ENCODE measurements at regions not wholly inside any gene's neighbourhood (a gene's known extent, or its start where the extent isn't known, plus 50 kb on each side); places are given as distances from the start of the nearest gene placed in this dataset.

DNA sequence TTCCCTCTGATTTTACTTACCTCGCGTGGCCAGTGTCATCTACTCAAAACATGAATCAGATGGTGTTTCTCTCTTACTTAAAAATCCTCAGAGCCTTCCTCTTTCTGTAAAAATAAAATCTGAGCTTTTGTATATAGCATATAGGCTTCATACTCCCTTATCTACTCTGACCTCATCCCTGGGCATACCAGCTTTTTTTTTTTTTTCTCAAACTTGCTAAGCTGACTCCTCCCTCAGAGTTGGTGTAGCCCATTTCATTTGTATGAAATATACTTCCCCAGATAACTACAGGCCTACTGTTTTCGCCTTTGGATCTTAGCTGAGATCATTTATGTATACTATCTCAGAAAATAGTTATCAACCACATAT lies 648.9 kb upstream of the ALCAM start:
- H2BK12ac ChIP-seq (ENCODE audit: low read length): no peak overlapping the region
- H3K14ac ChIP-seq (ENCODE audit: low read length): no peak overlapping the region
- no peak overlapping the region for H3K18ac ChIP-seq (ENCODE audit: low read length)
- no peak overlapping the region for H2AFZ ChIP-seq (ENCODE audit: low read length)
- no peak overlapping the region for H2BK5ac ChIP-seq (ENCODE audit: low read length)
- WGBS, 2 donors (ENCODE audit: extremely low coverage in 2 of 2, insufficient read length in 2 of 2, insufficient replicate concordance in 1 of 2): no CpG with 5 or more reads among the region's 3 CpGs
- no peak overlapping the region for H3K4me2 ChIP-seq (ENCODE audit: insufficient read depth, low read length, poor library complexity, severe bottlenecking)
- no peak overlapping the region for H3K9ac ChIP-seq (ENCODE audit: low read depth, low read length, poor library complexity)
- DNase-seq (ENCODE audit: low spot score): no peak
- H3K27me3 ChIP-seq (ENCODE audit: control insufficient read depth in 3 of 3, insufficient read depth in 3 of 3, low read depth in 1 of 3, low read length in 3 of 3): no peaks in the 10 kb centered on the region
- no peak overlapping the region for H4K91ac ChIP-seq (ENCODE audit: low read depth, low read length, poor library complexity)
- no peak overlapping the region for H3K27ac ChIP-seq (replicated peaks; ENCODE audit: low read length)
- no peaks in the 10 kb centered on the region for H3K9me3 ChIP-seq (replicated peaks in 1 of 2; ENCODE audit: control insufficient read depth in 2 of 2, insufficient read depth in 1 of 2, low read depth in 1 of 2, low read length in 2 of 2)
- no peak overlapping the region for H3K4me3 ChIP-seq (ENCODE audit: low read length in 2 of 2)
- no peaks in the 10 kb centered on the region for H3K79me1 ChIP-seq (ENCODE audit: low read depth, low read length)
- no peak overlapping the region for H4K8ac ChIP-seq (ENCODE audit: low read depth, low read length)
- H2BK15ac ChIP-seq (ENCODE audit: low read length): no peak overlapping the region
- H3K23ac ChIP-seq (ENCODE audit: low read depth, low read length, poor library complexity): no peak overlapping the region
- H2BK120ac ChIP-seq (ENCODE audit: low read depth, low read length): no peak overlapping the region
- H3K36me3 ChIP-seq (replicated peaks in 1 of 2; ENCODE audit: control insufficient read depth in 2 of 2, insufficient read depth in 2 of 2, low read length in 2 of 2): no peaks in the 10 kb centered on the region
- no peaks in the 10 kb centered on the region for H3K4me1 ChIP-seq (ENCODE audit: control insufficient read depth in 2 of 2, insufficient read depth in 1 of 2, low read depth in 1 of 2, low read length in 2 of 2)
- no peak overlapping the region for H3K4ac ChIP-seq (ENCODE audit: low read length)
- H2AK5ac ChIP-seq (ENCODE audit: low read depth, low read length): no peak overlapping the region

DNA sequence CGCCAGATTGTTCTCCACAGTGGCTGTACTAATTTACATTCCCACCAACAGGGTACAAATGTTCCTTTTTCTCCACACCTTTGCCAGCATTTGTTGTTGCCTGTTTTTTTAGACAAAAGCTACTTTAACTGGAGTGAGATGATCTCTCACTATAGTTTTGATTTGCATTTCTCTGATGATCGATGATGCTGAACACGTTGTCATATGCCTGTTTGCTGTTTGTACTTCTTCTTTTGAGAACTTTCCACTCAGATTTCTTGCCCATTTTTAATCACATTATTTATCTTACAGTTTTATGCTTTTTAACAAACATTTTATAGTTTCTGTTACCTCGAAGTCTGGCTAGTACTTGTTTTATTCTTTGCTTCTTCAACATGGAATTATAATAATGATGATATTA lies 643.7 kb upstream of the ALCAM start:
- H4K8ac ChIP-seq (ENCODE audit: low read depth, low read length): no peak overlapping the region
- DNase-seq (ENCODE audit: low spot score): no peak
- H3K9me3 ChIP-seq (replicated peaks in 1 of 2; ENCODE audit: control insufficient read depth in 2 of 2, insufficient read depth in 1 of 2, low read depth in 1 of 2, low read length in 2 of 2): no peaks in the 10 kb centered on the region
- H2BK15ac ChIP-seq (ENCODE audit: low read length): no peak overlapping the region
- no peaks in the 10 kb centered on the region for H3K79me1 ChIP-seq (ENCODE audit: low read depth, low read length)
- no peak overlapping the region for H3K9ac ChIP-seq (ENCODE audit: low read depth, low read length, poor library complexity)
- no peak overlapping the region for H2BK120ac ChIP-seq (ENCODE audit: low read depth, low read length)
- no peak overlapping the region for H3K23ac ChIP-seq (ENCODE audit: low read depth, low read length, poor library complexity)
- H3K4me1 ChIP-seq (ENCODE audit: control insufficient read depth in 2 of 2, insufficient read depth in 1 of 2, low read depth in 1 of 2, low read length in 2 of 2): no peaks in the 10 kb centered on the region
- H3K27ac ChIP-seq (replicated peaks; ENCODE audit: low read length): no peak overlapping the region
- no peak overlapping the region for H3K14ac ChIP-seq (ENCODE audit: low read length)
- no peak overlapping the region for H3K4ac ChIP-seq (ENCODE audit: low read length)
- H3K27me3 ChIP-seq (ENCODE audit: control insufficient read depth in 3 of 3, insufficient read depth in 3 of 3, low read depth in 1 of 3, low read length in 3 of 3): no peaks in the 10 kb centered on the region
- no peak overlapping the region for H2AK5ac ChIP-seq (ENCODE audit: low read depth, low read length)
- H3K4me2 ChIP-seq (ENCODE audit: insufficient read depth, low read length, poor library complexity, severe bottlenecking): no peak overlapping the region
- H3K36me3 ChIP-seq (replicated peaks in 1 of 2; ENCODE audit: control insufficient read depth in 2 of 2, insufficient read depth in 2 of 2, low read length in 2 of 2): no peaks in the 10 kb centered on the region
- no peak overlapping the region for H2BK12ac ChIP-seq (ENCODE audit: low read length)
- H3K4me3 ChIP-seq (ENCODE audit: low read length in 2 of 2): no peak overlapping the region
- no peak overlapping the region for H2BK5ac ChIP-seq (ENCODE audit: low read length)
- no peak overlapping the region for H3K18ac ChIP-seq (ENCODE audit: low read length)
- no peak overlapping the region for H2AFZ ChIP-seq (ENCODE audit: low read length)
- H4K91ac ChIP-seq (ENCODE audit: low read depth, low read length, poor library complexity): no peak overlapping the region
- WGBS, 2 donors (ENCODE audit: extremely low coverage in 2 of 2, insufficient read length in 2 of 2, insufficient replicate concordance in 1 of 2): no CpG with 5 or more reads among the region's 4 CpGs

DNA sequence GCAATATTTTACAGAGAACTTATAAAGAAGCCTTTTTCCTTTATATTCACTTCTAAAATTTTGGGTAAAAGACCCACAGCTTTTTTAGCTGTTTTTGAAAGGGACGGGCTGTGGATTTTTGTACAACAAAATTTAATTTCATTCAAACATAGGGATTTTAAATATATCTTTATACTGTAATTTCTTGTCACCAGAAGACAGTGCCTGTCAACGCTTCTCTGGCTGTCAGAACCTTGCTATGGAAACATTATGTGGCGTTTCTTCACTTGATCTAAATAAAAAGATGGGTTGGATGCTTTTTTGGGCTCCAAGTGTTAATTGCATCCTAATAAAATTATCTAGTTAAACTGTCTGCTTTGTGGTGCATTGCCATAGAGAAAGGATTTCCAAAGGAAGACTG lies 635.6 kb upstream of the ALCAM start:
- H3K4me3 ChIP-seq (ENCODE audit: low read length in 2 of 2): no peak overlapping the region
- H2BK5ac ChIP-seq (ENCODE audit: low read length): no peak overlapping the region
- H2AK5ac ChIP-seq (ENCODE audit: low read depth, low read length): no peak overlapping the region
- H2BK15ac ChIP-seq (ENCODE audit: low read length): no peak overlapping the region
- no peak overlapping the region for H3K9ac ChIP-seq (ENCODE audit: low read depth, low read length, poor library complexity)
- H3K27ac ChIP-seq (replicated peaks; ENCODE audit: low read length): no peak overlapping the region
- no peaks in the 10 kb centered on the region for H3K4me1 ChIP-seq (ENCODE audit: control insufficient read depth in 2 of 2, insufficient read depth in 1 of 2, low read depth in 1 of 2, low read length in 2 of 2)
- H2BK12ac ChIP-seq (ENCODE audit: low read length): no peak overlapping the region
- H4K8ac ChIP-seq (ENCODE audit: low read depth, low read length): no peak overlapping the region
- H3K4me2 ChIP-seq (ENCODE audit: insufficient read depth, low read length, poor library complexity, severe bottlenecking): no peak overlapping the region
- H4K91ac ChIP-seq (ENCODE audit: low read depth, low read length, poor library complexity): no peak overlapping the region
- H3K9me3 ChIP-seq (replicated peaks in 1 of 2; ENCODE audit: control insufficient read depth in 2 of 2, insufficient read depth in 1 of 2, low read depth in 1 of 2, low read length in 2 of 2): no peaks in the 10 kb centered on the region
- no peak overlapping the region for H2AFZ ChIP-seq (ENCODE audit: low read length)
- H3K27me3 ChIP-seq (ENCODE audit: control insufficient read depth in 3 of 3, insufficient read depth in 3 of 3, low read depth in 1 of 3, low read length in 3 of 3): no peaks in the 10 kb centered on the region
- no CpG with 5 or more reads among the region's 3 CpGs for WGBS, 2 donors (ENCODE audit: extremely low coverage in 2 of 2, insufficient read length in 2 of 2, insufficient replicate concordance in 1 of 2)
- no peak overlapping the region for H3K23ac ChIP-seq (ENCODE audit: low read depth, low read length, poor library complexity)
- H3K4ac ChIP-seq (ENCODE audit: low read length): no peak overlapping the region
- H2BK120ac ChIP-seq (ENCODE audit: low read depth, low read length): no peak overlapping the region
- no peak overlapping the region for H3K14ac ChIP-seq (ENCODE audit: low read length)
- H3K36me3 ChIP-seq (replicated peaks in 1 of 2; ENCODE audit: control insufficient read depth in 2 of 2, insufficient read depth in 2 of 2, low read length in 2 of 2): no peaks in the 10 kb centered on the region
- no peak overlapping the region for H3K18ac ChIP-seq (ENCODE audit: low read length)
- H3K79me1 ChIP-seq (ENCODE audit: low read depth, low read length): no peaks in the 10 kb centered on the region
- no peak for DNase-seq (ENCODE audit: low spot score)

DNA sequence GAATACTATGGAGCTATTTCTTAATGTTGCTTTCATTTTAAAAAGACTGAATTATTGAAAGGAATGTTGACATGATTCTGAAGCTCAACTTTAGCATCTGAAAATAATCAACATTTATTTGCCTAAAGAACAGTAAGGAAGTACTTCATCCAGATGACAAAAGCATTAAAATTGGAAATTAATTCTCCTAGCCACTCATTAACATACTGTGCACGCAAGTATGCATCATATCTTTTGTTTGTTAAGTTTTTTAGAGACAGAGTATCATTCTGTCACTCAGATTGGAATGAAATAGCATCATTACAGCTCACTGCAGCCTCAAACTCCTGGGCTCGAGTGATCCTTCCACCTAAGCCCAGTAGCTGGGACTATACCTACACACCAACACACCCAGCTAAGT lies 632.1 kb upstream of the ALCAM start:
- Histone ChIP-seq H2AFZ (ENCODE audit: low read length) (peak overlapping the region; percentile 15), H3K27ac (replicated peaks; ENCODE audit: low read length) (no peak overlapping the region), H3K79me1 (ENCODE audit: low read depth, low read length) (no peaks in the 10 kb centered on the region), H3K9ac (ENCODE audit: low read depth, low read length, poor library complexity) (no peak overlapping the region), H4K91ac (ENCODE audit: low read depth, low read length, poor library complexity) (no peak overlapping the region), H3K23ac (ENCODE audit: low read depth, low read length, poor library complexity) (no peak overlapping the region), H2BK5ac (ENCODE audit: low read length) (no peak overlapping the region), H3K4me3 (ENCODE audit: low read length in 2 of 2) (no peak overlapping the region), H3K36me3 (replicated peaks in 1 of 2; ENCODE audit: control insufficient read depth in 2 of 2, insufficient read depth in 2 of 2, low read length in 2 of 2) (no peaks in the 10 kb centered on the region), H3K18ac (ENCODE audit: low read length) (no peak overlapping the region), H2AK5ac (ENCODE audit: low read depth, low read length) (no peak overlapping the region), H3K9me3 (replicated peaks in 1 of 2; ENCODE audit: control insufficient read depth in 2 of 2, insufficient read depth in 1 of 2, low read depth in 1 of 2, low read length in 2 of 2) (no peaks in the 10 kb centered on the region), H3K4me1 (ENCODE audit: control insufficient read depth in 2 of 2, insufficient read depth in 1 of 2, low read depth in 1 of 2, low read length in 2 of 2) (no peaks in the 10 kb centered on the region), H2BK120ac (ENCODE audit: low read depth, low read length) (no peak overlapping the region), H3K27me3 (ENCODE audit: control insufficient read depth in 3 of 3, insufficient read depth in 3 of 3, low read depth in 1 of 3, low read length in 3 of 3) (no peaks in the 10 kb centered on the region), H3K4me2 (ENCODE audit: insufficient read depth, low read length, poor library complexity, severe bottlenecking) (no peak overlapping the region), H3K4ac (ENCODE audit: low read length) (no peak overlapping the region), H4K8ac (ENCODE audit: low read depth, low read length) (no peak overlapping the region), H3K14ac (ENCODE audit: low read length) (no peak overlapping the region), H2BK15ac (ENCODE audit: low read length) (no peak overlapping the region), H2BK12ac (ENCODE audit: low read length) (no peak overlapping the region)
- DNase-seq (ENCODE audit: low spot score): no peak
- WGBS, 2 donors (ENCODE audit: extremely low coverage in 2 of 2, insufficient read length in 2 of 2, insufficient replicate concordance in 1 of 2): no CpG with 5 or more reads among the region's 2 CpGs
